GM19468 (cell line): ENCODE measurements at regions not wholly inside any gene's neighbourhood (a gene's known extent, or its start where the extent isn't known, plus 50 kb on each side); places are given as distances from the start of the nearest gene placed in this dataset.
"Not testable (repeated sequence)": the region's sequence is repeated elsewhere in the genome, so short reads cannot be mapped to it uniquely, and the experiment has no call there.

Experiments used
- ATAC-seq: cut with Tn5 transposase; IDR thresholded peaks from one replicate; pipeline ENCODE4 v1.9.1; 2021; ENCODE audit warnings: mild to moderate bottlenecking, moderate library complexity, moderate number of reproducible peaks; ENCODE audit not compliant: unreplicated experiment; ENCODE audit errors: extremely low read depth

DNA sequence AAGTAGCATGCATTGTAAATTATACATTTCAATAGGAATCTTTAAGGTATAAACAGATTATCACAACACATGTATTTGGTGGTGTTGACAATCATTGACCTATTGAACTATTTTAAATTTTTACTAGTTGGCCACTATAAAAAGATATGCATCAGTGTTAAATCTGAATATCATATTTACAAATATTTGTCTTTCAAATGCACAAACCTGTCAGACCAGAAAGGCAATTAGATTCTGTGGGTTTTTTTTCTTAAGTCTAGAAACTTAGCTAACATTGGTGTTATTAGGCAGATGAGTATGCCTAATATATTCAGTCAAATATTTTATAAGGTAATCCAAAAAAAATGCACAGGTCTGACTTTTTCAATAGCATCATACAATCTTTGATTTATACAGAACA, 241.4 kb upstream of the DGKB start:
- ATAC-seq, result no peak

DNA sequence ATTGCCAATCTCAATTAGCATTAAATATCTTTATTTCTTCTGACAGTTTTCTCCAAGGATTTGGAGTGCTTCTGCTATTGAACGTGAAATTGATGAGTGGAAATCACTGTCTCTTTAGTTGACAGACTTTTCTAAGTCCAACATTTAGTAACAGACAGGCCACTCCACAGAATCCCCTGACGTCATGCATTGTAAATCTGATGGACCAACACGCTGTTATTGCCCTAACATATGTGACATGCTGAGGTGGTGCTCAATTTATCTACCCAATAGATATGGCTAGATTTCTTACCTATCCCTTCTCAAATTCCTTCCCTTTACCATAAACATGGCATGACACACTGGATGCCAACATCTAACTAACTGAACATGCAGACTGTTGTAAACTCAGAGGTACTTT, 240.6 kb upstream of the DGKB start:
- no peak for ATAC-seq

DNA sequence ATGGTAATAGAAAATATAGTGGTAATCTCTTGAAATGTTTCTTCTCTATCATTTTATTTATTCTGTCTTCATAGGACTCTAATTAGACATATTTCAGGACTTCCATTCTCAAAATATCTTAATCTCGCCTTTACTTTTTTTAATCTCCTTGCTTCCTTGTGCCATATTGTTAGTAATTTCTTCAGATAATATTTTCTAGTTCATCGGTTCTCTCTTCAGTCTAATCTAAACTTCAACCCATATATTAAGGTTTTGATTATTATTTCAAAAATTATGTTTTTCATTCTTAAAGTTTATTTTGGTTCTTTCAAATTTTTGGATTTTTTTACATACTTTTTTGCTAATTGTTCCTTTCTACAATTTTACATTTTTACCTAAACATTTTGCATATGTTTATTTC, 237.9 kb upstream of the DGKB start:
- ATAC-seq, result no peak

DNA sequence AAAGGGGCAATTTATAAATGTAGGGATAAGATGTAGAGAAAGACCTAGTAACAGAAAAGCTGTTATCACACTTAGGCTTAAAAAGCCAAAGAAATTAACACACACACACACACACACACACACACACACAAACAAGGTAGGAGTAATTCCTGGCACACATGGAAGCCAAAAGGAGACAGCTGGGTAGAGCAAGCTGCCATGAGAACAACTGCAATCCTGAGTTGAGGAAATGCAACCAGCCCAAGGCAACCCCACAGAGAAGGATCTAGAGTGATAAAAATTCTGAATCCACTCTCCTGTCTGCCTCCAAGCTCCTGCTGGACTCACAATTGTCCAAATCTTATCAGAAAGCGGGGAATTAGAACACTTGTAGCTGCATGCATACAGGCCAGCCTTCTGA, 229.1 kb upstream of the DGKB start:
- no peak for ATAC-seq

DNA sequence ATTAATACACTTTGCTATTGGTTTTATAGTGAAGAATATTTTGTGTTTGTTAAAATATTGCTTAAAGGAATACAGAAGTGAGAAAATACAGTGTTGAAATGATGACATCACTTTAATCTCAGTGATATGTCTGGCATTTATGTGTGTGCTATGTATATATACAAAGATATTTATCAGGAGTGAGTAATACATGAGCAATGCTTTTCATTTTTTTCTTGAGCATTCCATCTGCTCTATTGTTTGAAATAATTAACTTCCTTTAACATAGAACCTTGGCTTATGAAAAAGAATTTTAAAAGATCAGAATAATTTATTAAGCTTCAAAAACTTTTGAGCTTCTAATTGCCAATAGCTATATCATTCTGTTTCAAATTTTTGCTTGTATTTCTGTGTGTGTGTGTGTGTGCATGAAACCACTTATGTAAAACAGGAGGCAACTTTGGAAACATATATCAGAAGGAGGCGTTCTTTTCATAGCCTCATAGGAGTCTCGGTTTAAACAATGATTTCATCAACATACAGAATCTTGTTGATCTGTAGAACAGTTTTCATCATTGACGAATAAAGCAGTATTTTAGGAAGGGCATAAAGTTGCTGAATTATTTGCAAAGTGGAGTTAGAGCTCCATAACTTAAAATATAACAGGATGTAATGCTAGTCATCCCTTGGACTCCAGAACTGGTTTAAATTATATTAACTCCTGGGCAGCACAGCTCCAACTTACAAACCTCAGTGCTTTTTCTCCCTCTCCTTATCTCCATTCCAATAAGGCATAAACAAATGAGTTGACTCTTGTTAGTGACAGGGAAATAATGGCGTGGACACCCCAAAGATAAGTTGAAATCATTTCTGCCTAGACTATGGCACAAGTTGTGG, 228.4 kb upstream of the DGKB start:
- ATAC-seq, result no peak

DNA sequence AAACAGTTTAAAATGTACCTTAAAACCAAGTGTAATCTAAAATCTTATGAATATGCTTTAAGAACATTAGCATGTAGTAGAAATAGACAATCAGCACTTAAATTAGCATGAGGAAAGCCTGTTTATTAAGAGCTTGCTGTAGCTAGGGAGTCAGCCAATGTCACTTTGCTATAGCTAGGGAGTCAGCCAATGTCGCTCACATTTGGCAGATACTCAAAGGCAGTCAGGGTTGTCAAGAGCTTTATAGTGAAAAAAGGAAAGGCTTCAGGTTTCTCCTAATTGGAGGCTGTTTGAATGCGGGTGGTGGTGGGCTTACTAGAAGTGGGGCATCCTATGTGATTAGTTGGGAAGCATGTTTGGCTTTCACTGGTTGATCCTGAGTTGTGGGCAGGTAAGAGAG, 226.2 kb upstream of the DGKB start:
- no peak for ATAC-seq

DNA sequence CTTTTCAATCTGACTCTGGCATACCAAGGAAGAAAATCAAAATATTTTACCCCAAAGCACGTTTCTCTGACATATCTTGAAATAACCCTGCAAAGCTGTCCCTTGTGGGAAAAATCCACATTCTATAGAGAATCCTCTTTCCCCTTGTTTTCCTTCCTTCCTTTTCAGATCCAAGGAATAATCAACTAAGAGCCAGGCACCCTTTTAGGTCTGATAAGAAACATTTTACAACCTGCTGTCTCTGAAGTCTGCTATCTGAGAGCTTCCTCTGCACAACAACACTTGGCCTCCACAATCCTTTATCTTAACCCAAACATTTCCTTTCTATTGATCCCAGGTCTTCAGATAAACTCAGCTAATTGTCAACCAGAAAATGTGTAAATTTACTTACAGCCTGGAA, 224.1 kb upstream of the DGKB start:
- not testable (repeated sequence) for ATAC-seq

DNA sequence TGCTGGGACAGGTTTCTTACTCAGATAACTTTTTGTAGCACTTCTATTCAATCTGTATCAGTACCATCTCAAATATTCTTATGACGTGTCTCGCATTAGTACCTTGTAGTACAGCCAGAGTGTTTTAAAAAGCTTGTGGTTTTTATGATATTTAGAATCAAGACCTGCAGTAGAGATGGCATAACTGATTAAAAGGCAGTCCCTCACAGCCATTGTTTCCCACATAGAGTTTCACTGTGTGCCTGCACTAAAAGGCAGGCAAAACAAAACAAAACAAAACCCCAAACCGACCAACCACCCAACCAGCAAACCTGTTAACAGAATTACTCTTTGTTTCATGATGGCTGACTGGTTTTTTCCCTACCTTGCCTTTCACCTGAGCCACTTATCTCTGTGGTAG, 221.3 kb upstream of the DGKB start:
- ATAC-seq, result no peak

DNA sequence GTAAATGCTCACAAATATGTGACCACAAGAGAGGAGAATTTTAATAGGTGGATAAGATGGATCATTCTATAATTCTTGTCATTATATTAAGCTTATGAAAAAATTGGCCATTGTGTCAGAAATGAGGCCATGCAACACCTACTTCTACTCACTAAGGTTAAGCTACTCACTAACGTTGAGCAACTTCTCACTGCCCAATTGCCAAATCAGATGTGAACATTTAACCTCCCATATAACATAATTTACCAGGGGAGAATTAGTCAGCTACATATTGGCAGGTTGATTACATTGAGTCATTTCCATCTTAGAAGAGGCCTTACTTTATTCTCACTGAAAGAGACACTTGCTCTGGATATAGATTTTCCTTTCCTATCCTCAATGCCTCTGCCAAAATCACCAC, 211.2 kb upstream of the DGKB start:
- no peak for ATAC-seq

DNA sequence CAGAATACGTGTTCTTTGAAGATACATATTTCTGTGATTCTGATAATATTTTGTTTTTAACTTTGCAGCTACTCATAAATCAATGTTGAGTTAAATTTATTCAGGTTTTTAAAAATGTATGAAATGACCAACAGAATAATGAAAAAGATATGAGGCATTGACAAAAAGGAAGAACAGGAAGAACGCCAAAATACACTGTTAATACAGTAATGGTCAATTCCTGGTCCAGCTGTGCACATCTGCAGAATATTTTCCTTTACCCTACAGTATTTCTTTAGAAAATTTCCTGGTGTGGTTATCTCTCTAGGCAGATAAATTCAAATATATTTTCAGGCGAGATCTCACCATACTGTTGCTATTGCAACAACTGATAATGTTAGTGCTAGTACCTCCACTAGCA, 203.2 kb upstream of the DGKB start:
- no peak for ATAC-seq

DNA sequence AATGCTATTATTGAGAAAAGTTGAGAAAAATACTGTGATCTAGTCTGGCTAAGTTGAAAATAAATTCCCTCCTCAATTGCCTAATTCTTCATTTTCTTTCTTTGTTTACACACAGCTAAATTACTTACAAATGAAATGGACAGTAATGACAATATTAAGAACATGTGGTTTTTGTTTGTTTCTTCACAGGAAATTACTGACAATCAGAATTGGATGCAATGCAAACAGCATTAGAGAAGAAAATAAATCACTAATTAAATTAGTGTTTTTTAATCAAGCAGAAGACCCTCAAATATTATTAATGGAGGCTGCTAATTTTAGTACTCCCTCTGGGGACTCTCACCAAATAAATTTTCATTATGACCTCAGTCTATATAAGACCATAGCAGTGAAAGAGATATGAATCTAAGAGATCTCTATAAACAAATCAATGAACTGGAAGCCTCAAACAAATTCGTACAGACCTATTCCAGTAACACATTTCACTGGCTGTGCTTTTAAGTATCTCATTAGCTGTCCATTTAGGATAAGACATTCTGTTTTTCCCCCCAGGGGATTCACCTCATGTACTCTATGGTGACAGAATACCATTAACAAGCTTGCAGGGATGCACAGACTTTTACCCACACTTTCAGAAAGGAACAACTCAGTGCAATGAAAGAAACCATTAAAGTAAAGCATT, 202.0 kb upstream of the DGKB start:
- ATAC-seq, result no peak

DNA sequence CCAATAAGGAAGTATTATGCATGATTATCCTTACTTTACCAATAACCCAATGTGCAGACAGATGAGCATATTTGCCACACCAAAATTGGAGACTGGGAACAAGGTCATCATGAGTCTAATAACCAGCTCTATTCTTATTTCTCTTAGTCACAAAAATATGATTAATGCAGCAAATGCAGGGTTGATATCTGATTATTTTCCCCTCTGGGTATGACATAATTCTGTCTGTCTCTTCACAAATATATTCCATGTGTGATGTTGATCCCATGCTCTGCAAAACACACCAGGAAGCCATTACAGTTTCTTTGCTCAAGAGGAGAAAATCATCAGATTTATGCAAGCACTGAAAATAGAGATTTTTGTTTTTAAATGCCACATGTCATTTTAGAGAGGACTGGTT, 196.5 kb upstream of the DGKB start:
- no peak for ATAC-seq

DNA sequence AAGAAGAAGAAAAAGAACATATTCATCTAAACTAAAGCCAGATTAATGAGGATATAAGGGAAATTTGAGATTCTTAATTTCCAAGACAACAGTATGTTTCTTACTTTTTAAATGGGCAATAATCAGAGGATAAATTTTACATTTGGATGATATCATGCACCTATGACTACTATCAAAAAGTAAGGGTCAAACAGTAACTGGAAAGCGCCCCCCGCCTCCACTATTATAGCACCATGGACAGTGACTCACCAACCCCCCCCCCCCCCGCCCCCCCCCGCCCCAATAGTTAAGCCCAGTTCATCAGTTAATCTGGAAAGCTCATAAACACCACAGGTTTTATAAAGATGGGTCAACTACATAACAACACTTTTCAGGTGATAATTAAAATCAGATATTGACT, 194.3 kb upstream of the DGKB start:
- no peak for ATAC-seq

DNA sequence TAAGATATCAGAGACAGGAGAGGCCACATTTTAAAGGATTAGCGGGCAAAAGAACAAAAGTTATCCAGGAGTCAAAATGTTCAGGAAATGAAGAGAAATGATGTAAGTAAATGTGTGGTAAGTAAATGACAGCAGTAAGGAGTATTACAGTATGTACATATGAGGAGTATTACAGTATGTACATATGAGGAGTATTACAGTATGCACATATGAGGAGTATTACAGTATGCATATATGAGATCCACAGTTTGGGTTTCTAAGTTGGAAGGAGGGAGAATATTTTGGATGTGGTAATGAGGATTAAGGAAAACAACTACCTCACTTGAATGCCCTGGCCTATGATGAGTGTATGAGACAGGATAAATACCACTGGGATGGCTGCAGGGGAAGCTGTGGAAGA, 192.4 kb upstream of the DGKB start:
- no peak for ATAC-seq

DNA sequence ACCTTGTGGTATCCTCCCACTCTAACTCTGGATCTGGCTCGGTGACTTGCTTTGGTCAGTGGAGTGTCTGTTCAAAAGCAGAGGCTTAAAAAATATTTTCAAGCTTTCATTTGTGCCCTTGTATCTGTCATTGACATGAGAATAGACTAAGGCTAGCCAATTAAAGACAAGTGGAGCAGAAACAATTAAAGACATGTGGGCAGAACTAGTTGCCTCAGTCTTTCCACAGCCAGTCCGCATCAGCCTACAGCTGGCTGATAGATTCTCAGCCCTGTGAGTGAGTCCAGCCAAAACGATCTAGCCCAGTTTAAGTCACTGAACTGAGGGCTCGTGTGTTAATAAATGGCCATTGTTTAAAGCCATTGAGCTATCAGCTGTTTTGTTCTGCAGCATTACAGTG, 185.2 kb upstream of the DGKB start:
- no peak for ATAC-seq

DNA sequence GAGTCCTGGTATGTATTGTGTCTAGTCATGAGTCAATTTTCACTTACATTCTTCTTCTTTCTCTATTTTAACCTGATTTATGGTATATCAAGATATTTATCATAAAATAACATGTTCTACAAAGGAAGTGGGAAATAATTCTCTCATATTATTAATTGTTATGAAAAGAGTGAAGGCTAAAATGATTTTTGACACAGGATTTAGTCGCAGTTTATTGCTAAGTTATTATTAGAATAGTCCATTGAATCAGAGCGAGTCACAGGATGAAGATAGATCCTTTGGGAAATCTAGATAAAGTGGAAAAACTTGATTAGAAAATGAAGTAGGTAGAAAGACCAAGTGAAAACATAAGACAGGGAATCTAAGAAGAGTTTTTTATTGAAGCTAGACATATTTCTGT, 184.3 kb upstream of the DGKB start:
- ATAC-seq, result no peak

DNA sequence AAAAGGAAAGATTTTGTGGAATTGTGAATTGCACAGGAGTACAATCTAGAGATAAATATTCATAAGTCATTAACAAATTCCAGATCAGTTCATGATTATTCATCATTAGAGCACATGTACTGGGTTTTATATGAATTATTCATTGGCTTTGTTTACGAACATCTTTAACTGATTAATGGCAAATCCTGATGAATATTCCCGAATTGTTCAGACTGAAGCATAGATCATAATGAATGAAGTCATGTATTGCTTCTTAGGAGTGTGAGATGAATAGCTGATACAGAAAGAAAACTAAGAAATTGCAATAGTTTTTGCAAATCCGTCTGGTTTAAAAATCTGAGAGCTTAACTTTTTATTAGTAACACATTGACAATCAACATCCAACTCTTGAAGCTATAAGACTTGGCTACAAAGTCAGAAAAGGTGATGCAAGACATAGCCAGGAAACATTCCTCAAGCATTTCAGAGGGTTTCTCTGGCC, 183.6 kb upstream of the DGKB start:
- ATAC-seq, result no peak

DNA sequence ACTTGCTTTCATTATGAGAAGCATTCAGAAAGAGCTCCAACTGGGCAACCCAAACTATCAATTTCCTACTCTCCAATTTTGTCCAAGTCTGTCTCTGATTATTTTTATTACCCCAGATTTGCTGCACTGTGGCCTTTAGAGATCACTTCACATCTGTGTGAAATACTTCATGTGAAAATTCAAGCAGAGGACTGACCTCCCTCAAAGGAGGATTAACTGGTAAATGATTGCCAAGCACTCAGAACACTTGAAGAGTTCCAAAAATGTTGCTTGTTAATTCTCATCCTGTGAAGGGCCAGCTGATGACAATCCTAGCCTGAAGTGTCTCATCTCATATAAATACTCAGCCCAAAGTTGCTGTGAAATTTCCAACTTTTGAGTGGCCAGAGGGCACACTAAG, 182.8 kb upstream of the DGKB start:
- ATAC-seq, result no peak

DNA sequence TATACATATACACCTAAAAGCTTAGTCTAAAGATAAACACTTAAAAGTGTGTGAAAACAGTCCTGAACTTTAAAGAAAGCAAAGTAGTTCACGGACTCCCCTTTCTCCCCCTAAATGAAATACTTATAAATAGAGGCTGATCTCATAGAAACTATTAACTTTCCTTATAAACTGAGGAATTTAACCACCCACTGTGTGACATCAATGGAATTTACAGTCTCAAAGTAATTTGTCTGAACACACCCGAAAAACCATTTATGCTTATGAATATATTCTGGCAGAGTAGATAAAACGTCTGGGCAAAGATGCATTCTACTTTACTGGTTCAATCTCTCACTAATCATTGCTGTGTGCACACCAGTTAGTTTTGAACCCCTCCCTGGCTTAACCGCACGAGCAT, 181.8 kb upstream of the DGKB start:
- no peak for ATAC-seq

DNA sequence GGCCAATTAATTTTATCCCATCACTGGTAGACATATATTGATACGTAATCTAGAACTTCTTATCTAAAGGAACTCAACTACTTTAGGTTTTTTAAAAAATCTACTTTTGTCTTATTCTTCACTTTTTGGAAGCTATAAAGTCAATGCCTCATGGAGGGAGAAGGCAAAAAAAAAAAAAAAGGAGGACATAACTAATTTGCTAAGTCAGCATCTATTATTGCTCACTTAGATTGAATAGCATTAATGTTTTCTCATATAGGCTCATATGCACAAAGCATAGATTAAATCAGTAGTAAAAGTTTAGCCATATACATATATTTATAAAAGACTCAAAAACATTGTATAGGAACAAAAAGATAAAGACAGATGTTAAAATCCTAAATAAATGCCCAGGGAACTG, 179.3 kb upstream of the DGKB start:
- no peak for ATAC-seq

DNA sequence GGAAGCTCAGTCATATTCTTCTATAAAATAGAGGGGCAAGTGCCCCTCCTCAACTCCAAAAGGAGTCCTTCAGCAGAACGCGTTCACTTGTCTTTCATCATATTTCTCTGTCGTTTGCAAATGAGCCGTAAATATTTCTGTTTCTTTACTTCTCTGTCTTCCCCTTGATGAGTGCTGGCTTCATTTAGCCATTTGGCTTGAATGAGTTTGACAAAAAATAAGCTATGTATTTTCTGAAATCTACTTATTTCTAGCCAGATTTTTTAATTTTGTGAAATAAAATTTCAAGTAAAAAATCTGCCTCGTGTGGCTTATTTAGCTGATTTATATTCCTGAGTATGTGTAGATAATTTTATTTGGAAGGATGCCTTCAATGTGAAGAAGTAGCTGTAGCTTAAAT, 170.8 kb upstream of the DGKB start:
- no peak for ATAC-seq

DNA sequence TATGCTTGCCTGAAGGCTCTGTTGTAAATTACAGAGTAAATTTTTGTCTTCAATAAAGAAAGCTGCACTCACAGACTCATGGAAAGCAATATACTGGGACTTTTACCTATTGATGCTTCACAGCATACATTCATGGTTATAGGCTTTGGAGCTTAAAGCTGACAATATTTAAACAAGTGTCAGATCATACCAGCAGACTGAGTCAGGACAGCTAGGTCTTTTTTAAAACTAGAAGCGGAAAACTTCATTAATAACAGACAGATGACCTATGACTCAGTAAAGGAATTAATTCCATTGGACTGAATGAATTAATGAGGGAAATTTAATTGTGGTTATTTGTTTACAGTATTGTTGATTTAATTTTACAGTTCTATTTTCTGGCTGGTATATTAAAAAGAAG, 165.8 kb upstream of the DGKB start:
- ATAC-seq, result no peak
